ENCODE measurements at regions not wholly inside any gene's neighbourhood (a gene's known extent, or its start where the extent isn't known, plus 50 kb on each side); places are given as distances from the start of the nearest gene placed in this dataset.

DNA sequence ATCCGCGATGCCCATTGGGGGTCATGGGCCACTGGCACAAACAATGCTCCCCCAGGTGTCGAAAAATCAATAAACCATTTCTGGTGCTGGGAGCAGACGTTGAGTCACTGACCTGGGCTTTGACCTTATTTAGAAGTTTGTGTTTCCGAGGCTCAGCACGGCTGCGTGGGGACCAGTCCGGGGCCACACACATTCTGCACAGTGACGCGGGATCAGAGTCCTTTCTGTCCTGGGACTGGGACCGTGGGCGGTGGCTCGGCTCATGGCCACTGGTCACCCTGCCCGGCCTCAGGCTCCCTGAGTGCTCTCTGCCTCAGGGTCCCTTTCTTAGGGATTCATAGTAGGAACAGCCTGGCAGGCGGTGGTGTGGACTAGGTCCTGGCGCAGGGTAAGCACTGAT is 1266.0 kb downstream of the BRD1 start:
- TF ChIP-seq GATA2 (IDR thresholded peaks at IDR 0.05; ENCODE audit: low read depth, low read length) = no peak
- TF ChIP-seq GATA3 (IDR thresholded peaks at IDR 0.05; ENCODE audit: low read depth, low read length) = no peak
